Suprapubic skin (tissue), 4 donors: ENCODE measurements at regions not wholly inside any gene's neighbourhood (a gene's known extent, or its start where the extent isn't known, plus 50 kb on each side); places are given as distances from the start of the nearest gene placed in this dataset.

Experiments used
- DNase-seq, 2 donors: peaks; one replicate each; pipeline ENCODE4 v3.0.0-alpha.2; 2019; ENCODE audit warnings: low spot score in 2 of 2
- H3K27ac ChIP-seq: fragments of 200-600 bp; sonication (generic); one replicate; pipeline ENCODE4 v1.5.1; 2019
- H3K27me3 ChIP-seq: fragments of 200-600 bp; sonication (generic); one replicate; pipeline ENCODE4 v1.5.1; 2019
- H3K36me3 ChIP-seq: fragments of 200-600 bp; sonication (generic); one replicate; pipeline ENCODE4 v1.5.1; 2019
- H3K4me1 ChIP-seq: fragments of 200-600 bp; sonication (generic); one replicate; pipeline ENCODE4 v1.5.1; 2019
- H3K4me3 ChIP-seq: fragments of 200-600 bp; sonication (generic); one replicate; pipeline ENCODE4 v1.5.1; 2019; ENCODE audit warnings: mild to moderate bottlenecking
- H3K9me3 ChIP-seq: fragments of 200-600 bp; sonication (generic); one replicate; pipeline ENCODE4 v1.5.1; 2019
- CTCF ChIP-seq, 2 donors: fragments of 200-600 bp in 1 of 2; fragments of 450-650 bp in 1 of 2; sonication (generic) in 1 of 2; IDR thresholded peaks; one replicate each; pipeline ENCODE4 v1.5.1; 2016 to 2019; ENCODE audit warnings: antibody characterized with exemption in 2 of 2, mild to moderate bottlenecking in 1 of 2, moderate library complexity in 1 of 2
- EP300 ChIP-seq: sonication (generic); formaldehyde crosslinking; IDR thresholded peaks from one replicate; pipeline ENCODE4 v1.6.1; 2017; ENCODE audit warnings: antibody characterized with exemption
- POLR2A ChIP-seq, 2 donors: fragments of 450-650 bp; IDR thresholded peaks; one replicate each; pipeline ENCODE4 v1.6.1; 2017; ENCODE audit warnings: antibody characterized with exemption in 2 of 2, mild to moderate bottlenecking in 2 of 2, moderate library complexity in 2 of 2
- POLR2AphosphoS5 ChIP-seq, 3 donors: sonication (generic); formaldehyde crosslinking; IDR thresholded peaks; one replicate each; pipeline ENCODE4 v1.6.1; 2017; ENCODE audit warnings: antibody characterized with exemption in 3 of 3
- WGBS: methylation state at CpG from one replicate; pipeline ENCODE4 v1.1.5; 2018; 5-methylcytosine and 5-hydroxymethylcytosine counted together

- 88% methylated on average over 1 of the region's 1 CpG for WGBS
- H3K27ac ChIP-seq: no peak overlapping the region
- H3K4me1 ChIP-seq: no peaks in the 10 kb centered on the region
- no peaks in the 10 kb centered on the region for H3K27me3 ChIP-seq
- TF ChIP-seq EP300 (no peak), CTCF (IDR thresholded peaks at IDR 0.05) (no peak), POLR2A (IDR thresholded peaks at IDR 0.05) (no peak), POLR2AphosphoS5 (IDR thresholded peaks at IDR 0.05) (no peak)
- H3K9me3 ChIP-seq: no peaks in the 10 kb centered on the region
- H3K36me3 ChIP-seq: no peaks in the 10 kb centered on the region
- no peak overlapping the region for H3K4me3 ChIP-seq
- DNase-seq: no peak
Measured at GRCh38 chr2:155528034-155528433, 804.5 kb downstream of the NR4A2 start.

- Histone ChIP-seq H3K9me3 (no peaks in the 10 kb centered on the region), H3K27ac (no peak overlapping the region), H3K27me3 (no peaks in the 10 kb centered on the region), H3K4me3 (no peak overlapping the region), H3K36me3 (no peaks in the 10 kb centered on the region), H3K4me1 (no peaks in the 10 kb centered on the region)
- WGBS: 71% methylated on average over 4 of the region's 4 CpGs
- no peak for DNase-seq
- TF ChIP-seq EP300: no peak
- no peak for TF ChIP-seq CTCF (IDR thresholded peaks at IDR 0.05)
- no peak for TF ChIP-seq POLR2A (IDR thresholded peaks at IDR 0.05)
- TF ChIP-seq POLR2AphosphoS5 (IDR thresholded peaks at IDR 0.05): no peak
Measured at GRCh38 chr2:155525199-155525598, 807.3 kb downstream of the NR4A2 start.

- WGBS: 87% methylated on average over 2 of the region's 2 CpGs
Measured at GRCh38 chr2:155519529-155520130, 812.9 kb downstream of the NR4A2 start.

GRCh38 chr2:155518094-155518493 lies 814.4 kb downstream of the NR4A2 start:
- DNase-seq: no peak
- Histone ChIP-seq H3K27ac (no peak overlapping the region), H3K9me3 (no peaks in the 10 kb centered on the region), H3K27me3 (no peaks in the 10 kb centered on the region), H3K4me1 (no peaks in the 10 kb centered on the region), H3K4me3 (no peak overlapping the region), H3K36me3 (no peaks in the 10 kb centered on the region)
- TF ChIP-seq POLR2AphosphoS5 (IDR thresholded peaks at IDR 0.05): no peak
- TF ChIP-seq EP300: no peak
- no peak for TF ChIP-seq POLR2A (IDR thresholded peaks at IDR 0.05)
- no peak for TF ChIP-seq CTCF (IDR thresholded peaks at IDR 0.05)
- 59% methylated on average over 3 of the region's 3 CpGs for WGBS

More at GRCh38 chr2:155519529-155520130, 812.9 kb downstream of the NR4A2 start:
- TF ChIP-seq CTCF (IDR thresholded peaks at IDR 0.05) (no peak), EP300 (no peak), POLR2A (IDR thresholded peaks at IDR 0.05) (no peak), POLR2AphosphoS5 (IDR thresholded peaks at IDR 0.05) (no peak)
- H3K4me1 ChIP-seq: no peaks in the 10 kb centered on the region
- H3K4me3 ChIP-seq: no peak overlapping the region
- no peak for DNase-seq
- H3K27me3 ChIP-seq: no peaks in the 10 kb centered on the region
- H3K27ac ChIP-seq: no peak overlapping the region
- H3K36me3 ChIP-seq: no peaks in the 10 kb centered on the region
- no peaks in the 10 kb centered on the region for H3K9me3 ChIP-seq

- Histone ChIP-seq H3K4me1 (no peaks in the 10 kb centered on the region), H3K27me3 (no peaks in the 10 kb centered on the region), H3K9me3 (no peaks in the 10 kb centered on the region), H3K27ac (no peak overlapping the region), H3K4me3 (no peak overlapping the region), H3K36me3 (no peaks in the 10 kb centered on the region)
- no peak for DNase-seq
- TF ChIP-seq CTCF (IDR thresholded peaks at IDR 0.05) (no peak), EP300 (no peak), POLR2A (IDR thresholded peaks at IDR 0.05) (no peak), POLR2AphosphoS5 (IDR thresholded peaks at IDR 0.05) (no peak)
- 74% methylated on average over 1 of the region's 1 CpG for WGBS
Measured at GRCh38 chr2:155517362-155517761, 815.2 kb downstream of the NR4A2 start.
